GM23338 (cell line): ENCODE measurements at regions not wholly inside any gene's neighbourhood (a gene's known extent, or its start where the extent isn't known, plus 50 kb on each side); places are given as distances from the start of the nearest gene placed in this dataset.

Experiments used
- ATAC-seq: fragments of 200-7000 bp; cut with Tn5 transposase; 3 replicates; pipeline ENCODE4 v1.9.1; 2020
- DNase-seq: peaks from one replicate; pipeline ENCODE4 v3.0.0-alpha.2; 2015; ENCODE audit warnings: low spot score
- H2AFZ ChIP-seq: fragments of 200-600 bp; sonication (generic); 2 replicates; pipeline ENCODE4 v1.8.0; 2016; ENCODE audit warnings: antibody characterized with exemption, mild to moderate bottlenecking, moderate library complexity
- H3F3A ChIP-seq: fragments of 200-600 bp; sonication (generic); replicated peaks from 2 replicates; pipeline ENCODE4 v1.8.0; 2017; ENCODE audit warnings: antibody characterized with exemption, mixed run types, low read depth
- H3K27ac ChIP-seq: fragments of 200-600 bp; sonication (generic); 2 replicates; pipeline ENCODE4 v1.6.1; 2016; ENCODE audit warnings: low read depth
- H3K27me3 ChIP-seq: fragments of 200-600 bp; sonication (generic); 2 replicates; pipeline ENCODE4 v1.8.0; 2016; ENCODE audit warnings: mild to moderate bottlenecking, mixed run types, moderate library complexity; ENCODE audit not compliant: insufficient read depth
- H3K36me3 ChIP-seq: fragments of 200-600 bp; sonication (generic); 2 replicates; pipeline ENCODE4 v1.8.0; 2016; ENCODE audit warnings: mild to moderate bottlenecking; ENCODE audit not compliant: insufficient read depth
- H3K4me1 ChIP-seq: fragments of 200-600 bp; sonication (generic); 2 replicates; pipeline ENCODE4 v1.8.0; 2016; ENCODE audit warnings: mild to moderate bottlenecking, moderate library complexity; ENCODE audit not compliant: insufficient read depth
- H3K4me2 ChIP-seq: fragments of 200-600 bp; sonication (generic); 2 replicates; pipeline ENCODE4 v1.7.1; 2017; ENCODE audit warnings: mixed run types
- H3K4me3 ChIP-seq: fragments of 200-600 bp; sonication (generic); 2 replicates; pipeline ENCODE4 v1.6.1; 2016; ENCODE audit warnings: mixed run types
- H3K79me2 ChIP-seq: fragments of 200-600 bp; sonication (generic); replicated peaks from 2 replicates; pipeline ENCODE4 v1.8.0; 2017; ENCODE audit warnings: mild to moderate bottlenecking; ENCODE audit not compliant: insufficient read depth
- H3K9me2 ChIP-seq: fragments of 200-600 bp; sonication (generic); 2 replicates; pipeline ENCODE4 v1.8.0; 2017; ENCODE audit not compliant: insufficient read depth
- H4K20me1 ChIP-seq: fragments of 200-600 bp; sonication (generic); replicated peaks from 2 replicates; pipeline ENCODE4 v1.8.0; 2017; ENCODE audit warnings: mild to moderate bottlenecking; ENCODE audit not compliant: insufficient read depth
- H3K27ac Mint-ChIP-seq: 2 replicates; pipeline ENCODE4 v1.8.0; 2020; ENCODE audit warnings: inconsistent platforms, mild to moderate bottlenecking, moderate library complexity, mixed read lengths
- H3K27me3 Mint-ChIP-seq: 3 replicates; pipeline ENCODE4 v1.8.0; 2022; ENCODE audit warnings: low read depth, mild to moderate bottlenecking, moderate library complexity, mixed read lengths, inconsistent platforms; ENCODE audit not compliant: insufficient read depth, poor library complexity
- H3K36me3 Mint-ChIP-seq: 3 replicates; pipeline ENCODE4 v1.8.0; 2021; ENCODE audit warnings: low read depth, mild to moderate bottlenecking, inconsistent platforms, moderate library complexity, mixed read lengths
- H3K4me1 Mint-ChIP-seq: 3 replicates; pipeline ENCODE4 v1.8.0; 2020; ENCODE audit warnings: mild to moderate bottlenecking, inconsistent platforms, mixed read lengths
- H3K4me3 Mint-ChIP-seq: 3 replicates; pipeline ENCODE4 v1.8.0; 2021; ENCODE audit warnings: moderate library complexity, mild to moderate bottlenecking, inconsistent platforms, mixed read lengths
- H3K9me3 Mint-ChIP-seq: 3 replicates; pipeline ENCODE4 v1.8.0; 2020; ENCODE audit warnings: moderate library complexity, mild to moderate bottlenecking, inconsistent platforms, mixed read lengths
- CTCF ChIP-seq, 2 experiments: fragments of 200-600 bp in 1 of 2; sonication (generic) in 1 of 2; conservative IDR thresholded peaks; 2 replicates each; pipeline versions ENCODE4 v1.5.1 to v1.6.1; 2016 to 2017; ENCODE audit warnings: antibody characterized with exemption in 2 of 2, low read depth in 2 of 2, mild to moderate bottlenecking in 2 of 2, moderate library complexity in 1 of 2
- ETS1 ChIP-seq: IDR thresholded peaks from 2 replicates; pipeline ENCODE4 v1.6.1; 2016; ENCODE audit warnings: antibody characterized with exemption
- EZH2 ChIP-seq: fragments of 200-600 bp; sonication (generic); IDR thresholded peaks from one replicate; pipeline ENCODE4 v1.8.0; 2017; ENCODE audit warnings: antibody characterized with exemption, mild to moderate bottlenecking, low read depth; ENCODE audit not compliant: unreplicated experiment
- EZH2phosphoT487 ChIP-seq: fragments of 200-600 bp; sonication (generic); IDR thresholded peaks from one replicate; pipeline ENCODE4 v1.8.1; 2018; ENCODE audit warnings: antibody characterized with exemption; ENCODE audit not compliant: unreplicated experiment
- NANOG ChIP-seq: IDR thresholded peaks from 2 replicates; pipeline ENCODE4 v1.6.1; 2016; ENCODE audit warnings: antibody characterized with exemption, borderline replicate concordance
- ZNF462 ChIP-seq: fragments of 250-450 bp; sonication (Bioruptor Pico); IDR thresholded peaks from 2 replicates; pipeline ENCODE4 v1.5.0; 2020; ENCODE audit warnings: mild to moderate bottlenecking, moderate library complexity

DNA sequence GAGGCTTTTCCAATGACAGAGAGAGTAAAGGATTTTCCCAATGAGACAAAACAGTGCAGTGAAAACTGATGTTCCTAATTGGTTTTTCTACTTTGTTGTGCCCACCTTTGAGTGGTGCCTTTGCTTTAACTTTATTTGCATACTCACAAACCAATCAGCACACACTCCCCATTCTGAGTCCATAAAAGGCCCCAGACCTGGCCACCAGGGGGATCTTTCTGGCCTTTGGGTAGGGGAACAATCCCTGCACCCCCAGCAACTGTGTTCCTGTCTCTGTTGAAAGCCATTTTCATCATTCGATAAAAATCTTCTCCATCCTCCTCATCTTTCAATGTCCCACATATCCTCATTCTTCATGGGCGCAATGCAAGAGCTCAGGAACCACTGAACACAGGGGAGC lies 252.8 kb downstream of the B3GLCT start:
- Histone ChIP-seq H3K79me2 (no peaks in the 10 kb centered on the region), H3K9me2 (no peaks in the 10 kb centered on the region), H3K4me3 (no peak overlapping the region), H3K27me3 (no peaks in the 10 kb centered on the region), H3K36me3 (no peaks in the 10 kb centered on the region), H3K27ac (no peak overlapping the region), H2AFZ (0 out of 2 replicates have a peak overlapping the region, but pooled peaks have one; percentile 29), H3K4me2 (no peak overlapping the region), H3F3A (no peaks in the 10 kb centered on the region), H4K20me1 (no peaks in the 10 kb centered on the region), H3K4me1 (no peaks in the 10 kb centered on the region)
- no peaks in the 10 kb centered on the region; the same call in 2 of the 3 replicates for H3K4me1 Mint-ChIP-seq
- no peaks in the 10 kb centered on the region for H3K36me3 Mint-ChIP-seq
- peaks cover 5% of the 10 kb centered on the region for H3K27me3 Mint-ChIP-seq
- ATAC-seq (peak; percentile 55; the same call in 2 of the 3 replicates), DNase-seq (peak; percentile 31)
- no peak overlapping the region for H3K4me3 Mint-ChIP-seq
- no peaks in the 10 kb centered on the region for H3K9me3 Mint-ChIP-seq
- TF ChIP-seq ZNF462 (CRISPR knock-in tag): no peak
- peak; percentile 41 to 60 for TF ChIP-seq CTCF (conservative IDR thresholded peaks at IDR 0.05; ENCODE audit: low read depth in 2 of 2)
- H3K27ac Mint-ChIP-seq: no peak overlapping the region

DNA sequence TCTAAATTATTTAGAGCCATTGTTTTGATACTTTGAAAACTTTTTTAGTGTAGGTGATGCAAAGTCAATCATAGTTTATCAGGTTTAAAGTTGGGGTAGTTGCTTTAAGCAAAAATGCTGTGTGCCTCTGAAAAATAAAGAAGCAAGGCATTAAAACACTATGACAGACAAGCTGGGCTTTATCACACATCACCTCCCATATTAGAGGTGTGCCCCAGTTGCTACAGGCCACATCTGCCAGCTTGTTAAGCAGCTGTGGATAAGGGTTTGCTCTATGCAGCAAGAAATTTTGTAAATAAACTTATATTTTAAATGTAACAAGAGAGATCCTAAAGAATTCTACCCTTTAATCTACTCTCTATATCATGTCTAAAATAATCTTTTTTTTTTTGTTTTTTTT lies 255.8 kb downstream of the B3GLCT start:
- Histone ChIP-seq H3K27ac (no peak overlapping the region), H3F3A (no peaks in the 10 kb centered on the region), H4K20me1 (no peaks in the 10 kb centered on the region), H3K4me2 (no peak overlapping the region), H3K79me2 (no peaks in the 10 kb centered on the region), H3K4me1 (no peaks in the 10 kb centered on the region), H2AFZ (no peak overlapping the region), H3K9me2 (no peaks in the 10 kb centered on the region), H3K27me3 (no peaks in the 10 kb centered on the region), H3K4me3 (no peak overlapping the region), H3K36me3 (no peaks in the 10 kb centered on the region)
- Mint-ChIP-seq H3K36me3 (no peaks in the 10 kb centered on the region), H3K4me3 (no peak overlapping the region), H3K27ac (no peak overlapping the region), H3K27me3 (peaks cover 5% of the 10 kb centered on the region), H3K4me1 (no peaks in the 10 kb centered on the region; the same call in 2 of the 3 replicates), H3K9me3 (no peaks in the 10 kb centered on the region)
- ATAC-seq: no peak
- no peak for DNase-seq
- no peak for TF ChIP-seq CTCF (conservative IDR thresholded peaks at IDR 0.05; ENCODE audit: low read depth in 2 of 2)
- no peak for TF ChIP-seq ETS1
- no peak for TF ChIP-seq NANOG
- no peak for TF ChIP-seq EZH2
- no peak for TF ChIP-seq EZH2phosphoT487
